Smooth muscle cell of the brain vasculature (primary cell): ENCODE measurements at regions not wholly inside any gene's neighbourhood (a gene's known extent, or its start where the extent isn't known, plus 50 kb on each side); places are given as distances from the start of the nearest gene placed in this dataset.
A peak's percentile ranks its signal among the peaks of the same experiment; 100 is the strongest.
"Not testable (repeated sequence)": the region's sequence is repeated elsewhere in the genome, so short reads cannot be mapped to it uniquely, and the experiment has no call there.

ENCODE experiments used
- DNase-seq: peaks from one replicate; pipeline ENCODE4 v3.0.0-alpha.2; 2012; ENCODE audit warnings: low read depth, low spot score

DNA sequence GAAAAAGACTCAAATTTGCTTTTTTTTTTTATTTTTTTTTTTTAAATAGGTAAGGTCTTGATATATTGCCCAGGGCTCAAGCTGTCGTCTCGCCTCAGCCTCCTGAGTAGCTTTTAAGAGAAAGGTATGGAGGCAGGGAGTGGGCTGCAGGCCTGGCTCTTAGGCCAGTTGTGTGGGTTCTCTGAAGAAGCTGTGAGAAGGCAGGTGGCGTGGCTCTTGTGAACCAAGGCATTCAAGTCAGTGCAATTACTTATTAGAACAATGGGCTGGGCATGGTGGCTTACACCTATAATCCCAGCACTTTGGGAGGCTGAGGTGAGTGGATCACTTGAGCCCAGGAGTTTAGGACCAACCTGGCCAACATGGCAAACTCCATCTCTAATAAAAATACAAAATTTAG is 244.0 kb upstream of the SFRP2 start:
- DNase-seq = no peak

DNA sequence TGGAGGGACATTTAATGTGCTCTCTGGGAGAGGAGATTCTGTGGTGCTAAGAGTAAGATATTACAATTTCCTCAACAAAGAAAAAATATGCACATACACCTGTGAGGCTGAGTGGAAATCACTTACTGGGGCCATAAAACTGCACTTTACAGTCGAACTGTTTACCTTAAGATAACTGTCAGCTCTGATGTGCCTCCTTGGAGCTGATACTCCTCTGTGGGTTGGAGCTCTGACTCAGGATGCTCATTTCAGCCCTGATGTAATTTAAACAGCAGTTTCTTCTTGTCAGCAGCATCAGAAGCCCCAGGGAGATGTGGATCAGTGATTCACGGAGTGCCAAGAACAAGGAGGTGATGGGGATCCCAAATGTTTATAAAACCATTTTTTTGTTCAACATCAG is 241.9 kb upstream of the SFRP2 start:
- DNase-seq = no peak

DNA sequence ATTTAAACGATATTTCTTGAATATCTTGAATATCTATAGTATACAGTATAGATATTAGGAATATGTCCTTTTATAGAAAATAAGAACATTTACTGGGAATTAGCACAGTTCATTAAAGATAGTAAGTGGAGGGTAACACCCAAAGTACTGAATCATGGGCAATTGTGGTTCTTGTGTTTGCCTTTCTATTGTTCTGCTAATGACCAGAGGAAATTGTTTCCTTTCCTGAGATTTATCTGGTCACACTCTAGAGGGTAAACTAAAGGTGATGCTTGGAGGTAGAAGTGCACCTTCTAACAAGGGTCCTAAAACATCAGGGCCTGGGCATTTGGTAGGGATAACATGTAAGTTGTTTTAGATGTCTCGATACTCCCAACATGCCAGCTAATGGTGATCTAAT is 241.3 kb upstream of the SFRP2 start:
- DNase-seq = no peak

DNA sequence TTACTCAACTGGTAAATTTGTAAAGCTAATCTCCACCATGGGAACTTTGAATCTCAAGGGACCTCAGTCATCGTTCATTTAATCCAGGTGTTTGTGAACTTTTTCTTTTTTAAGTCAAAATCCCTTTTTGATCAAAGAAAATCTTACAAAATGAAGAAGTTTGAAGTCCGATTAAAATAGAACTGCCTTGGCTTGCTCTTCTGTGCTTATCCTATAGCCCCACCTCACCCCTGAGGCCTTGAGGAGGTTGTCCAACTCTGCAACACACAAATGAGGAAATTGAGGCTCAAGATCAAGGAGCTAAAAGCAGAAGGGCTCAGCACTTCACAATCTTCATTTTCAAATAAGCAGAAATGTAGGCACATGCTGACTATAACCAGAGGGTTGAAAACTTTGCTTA is 240.3 kb upstream of the SFRP2 start:
- no peak for DNase-seq

DNA sequence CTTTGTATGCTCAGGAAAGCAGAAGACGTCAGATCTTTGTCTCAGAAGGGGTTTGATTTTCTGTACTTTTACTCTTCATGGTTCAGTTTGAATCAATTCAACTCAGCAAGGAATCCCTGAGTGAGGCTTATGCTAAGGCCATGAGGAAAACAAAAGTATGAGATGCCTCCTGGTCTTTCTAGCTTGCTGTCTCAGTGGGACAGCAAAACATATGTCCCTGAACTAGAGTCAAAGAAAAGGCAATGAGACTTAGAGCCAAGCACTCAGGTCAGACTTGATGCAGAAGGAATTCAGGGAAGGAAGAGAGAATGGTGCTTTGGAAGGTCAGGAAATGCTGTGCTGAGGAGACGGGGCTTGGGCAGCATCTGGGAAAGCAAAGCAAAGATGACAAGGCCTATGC is 236.2 kb upstream of the SFRP2 start:
- no peak for DNase-seq

DNA sequence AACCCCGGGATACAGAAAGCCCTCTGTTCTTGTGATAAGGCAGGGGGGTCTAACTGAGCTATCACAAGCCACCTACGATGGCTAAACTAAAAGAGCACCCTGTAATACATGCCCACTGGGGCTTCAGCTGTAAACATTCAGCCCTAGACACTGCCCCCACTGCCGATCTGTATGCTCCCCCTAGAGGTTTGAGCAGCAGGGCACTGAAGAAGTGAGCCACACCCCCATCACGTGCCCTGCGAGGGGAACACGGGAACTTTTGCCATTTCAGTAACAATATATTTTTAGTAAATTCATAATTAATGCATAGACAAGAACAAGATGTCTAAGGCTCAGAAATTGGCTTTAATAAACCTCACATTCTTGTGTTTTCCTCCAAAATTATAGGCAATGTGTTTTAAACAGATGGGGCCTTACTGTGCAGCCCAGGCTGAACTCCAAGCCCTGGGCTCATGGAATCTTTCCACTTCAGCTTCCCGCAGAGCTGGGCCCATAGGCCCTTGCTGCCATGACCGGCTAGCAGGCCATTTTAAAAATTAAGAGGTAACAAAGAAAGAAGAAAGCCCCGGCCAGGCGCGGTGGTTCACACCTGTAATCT is 235.3 kb upstream of the SFRP2 start:
- no peak for DNase-seq

DNA sequence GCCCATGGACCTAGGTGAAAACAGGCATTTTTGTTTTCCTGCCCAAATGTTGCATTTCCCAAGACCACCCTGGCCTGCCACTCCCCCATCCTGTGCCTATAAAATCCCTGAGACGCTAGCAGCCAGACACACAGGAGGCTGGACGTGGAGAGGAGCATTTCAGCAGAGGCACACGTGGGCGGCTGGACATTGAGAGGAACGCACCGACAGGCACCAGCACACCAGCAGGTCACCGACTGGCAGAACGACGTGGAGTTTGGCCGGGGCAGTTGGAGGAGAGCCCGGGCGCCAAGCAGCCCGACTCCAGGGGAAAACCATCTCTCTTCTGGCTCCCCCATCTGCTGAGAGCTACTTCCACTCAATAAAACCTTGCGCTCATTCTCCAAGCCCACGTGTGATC is 234.8 kb upstream of the SFRP2 start:
- DNase-seq = not testable (repeated sequence)

DNA sequence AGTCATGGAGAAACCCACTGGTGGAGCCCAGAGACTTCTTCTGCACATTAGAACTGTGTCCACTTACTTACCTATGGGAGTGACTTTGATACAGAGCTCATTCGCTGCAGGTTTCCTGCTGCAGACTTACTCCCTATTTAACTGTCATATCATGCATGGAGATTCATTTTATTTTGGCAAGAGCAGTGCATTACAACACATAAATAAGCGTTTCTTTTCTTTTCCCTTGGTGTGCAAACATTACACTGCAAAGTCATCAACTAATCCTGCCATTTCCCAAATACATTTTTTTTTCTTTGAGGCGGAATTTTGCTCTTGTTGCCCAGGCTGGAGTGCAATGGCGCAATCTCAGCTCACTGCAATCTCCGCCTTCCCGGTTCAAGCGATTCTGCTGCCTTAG is 230.9 kb upstream of the SFRP2 start:
- DNase-seq = no peak

DNA sequence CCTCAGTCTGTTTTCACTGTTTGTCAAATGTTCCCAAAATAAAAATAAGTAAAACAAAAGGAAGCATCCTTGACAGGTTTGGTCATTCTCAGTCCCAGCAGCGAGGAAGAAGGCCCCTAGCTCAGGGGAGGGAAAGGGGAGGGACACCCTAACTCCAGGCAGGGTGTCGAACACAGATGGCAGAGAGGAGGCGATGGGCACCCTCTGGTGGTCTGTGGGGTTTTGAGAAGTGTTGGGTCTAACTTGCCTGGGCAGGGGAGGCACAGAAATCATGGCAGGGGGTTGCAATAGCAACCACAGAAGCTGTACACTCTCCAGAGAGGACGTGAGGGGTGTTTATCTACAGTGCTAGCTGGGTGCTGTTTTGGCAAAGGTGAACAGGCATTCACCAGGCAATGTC is 229.8 kb upstream of the SFRP2 start:
- no peak for DNase-seq

DNA sequence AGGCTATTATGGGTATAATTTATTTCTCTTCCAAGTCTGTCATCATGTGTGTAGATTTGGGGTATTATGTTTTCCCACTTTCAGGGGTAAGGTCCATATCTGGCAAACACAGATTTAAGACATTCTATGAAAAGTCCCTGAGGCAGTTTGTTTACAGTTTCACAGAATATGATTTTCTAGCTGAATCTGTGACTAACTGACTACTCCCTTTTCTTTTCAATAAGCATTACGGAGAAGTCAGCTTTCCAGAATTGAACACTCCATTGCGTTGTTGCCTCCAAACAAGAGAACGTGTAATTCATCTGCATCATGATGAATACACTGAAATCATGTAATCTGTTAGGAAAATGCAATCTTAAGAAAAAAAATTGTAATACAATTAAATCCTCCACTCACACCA is 226.7 kb upstream of the SFRP2 start:
- DNase-seq = no peak

DNA sequence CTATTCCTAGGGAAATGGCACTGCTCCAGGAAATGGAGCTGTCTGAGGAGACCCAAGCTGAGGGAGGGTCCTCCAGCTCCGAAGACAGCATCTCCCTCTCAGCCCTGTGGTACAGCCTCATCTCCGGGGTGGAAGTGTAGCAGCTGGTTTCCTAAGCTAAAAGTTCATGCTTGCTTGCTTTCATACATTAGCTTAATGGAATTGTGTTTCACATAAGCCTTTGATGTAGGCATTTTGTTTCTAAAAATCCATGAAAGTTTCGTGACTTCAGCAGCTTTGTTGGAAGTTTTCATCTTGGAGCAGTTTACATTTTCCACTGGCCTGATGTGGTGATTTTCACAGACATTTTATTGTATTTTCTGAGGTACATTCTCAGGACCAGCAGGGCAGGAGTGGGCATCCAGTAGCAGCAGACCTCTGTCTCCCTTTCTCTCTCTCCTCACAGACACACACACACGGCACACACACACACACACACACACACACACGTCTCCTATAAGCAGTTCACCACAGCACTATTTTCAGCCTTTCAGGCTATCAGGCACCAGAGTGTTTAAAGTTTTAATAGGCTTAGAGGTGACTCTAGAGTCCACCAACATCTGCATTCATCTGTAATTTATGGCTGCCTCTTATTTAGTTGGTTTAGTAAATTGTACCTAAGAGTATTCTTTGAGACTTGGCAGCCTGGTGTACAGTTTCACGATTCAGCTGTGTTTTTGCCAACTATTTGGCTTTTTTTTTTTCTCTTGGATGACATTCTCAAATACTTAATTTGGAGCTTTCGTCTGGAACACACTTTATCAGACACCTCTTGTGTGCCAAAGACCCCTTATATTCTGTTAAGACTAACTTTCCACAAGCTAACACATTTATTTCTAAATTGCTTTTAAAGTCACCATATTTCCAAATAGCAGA is 225.8 kb upstream of the SFRP2 start:
- no peak for DNase-seq

DNA sequence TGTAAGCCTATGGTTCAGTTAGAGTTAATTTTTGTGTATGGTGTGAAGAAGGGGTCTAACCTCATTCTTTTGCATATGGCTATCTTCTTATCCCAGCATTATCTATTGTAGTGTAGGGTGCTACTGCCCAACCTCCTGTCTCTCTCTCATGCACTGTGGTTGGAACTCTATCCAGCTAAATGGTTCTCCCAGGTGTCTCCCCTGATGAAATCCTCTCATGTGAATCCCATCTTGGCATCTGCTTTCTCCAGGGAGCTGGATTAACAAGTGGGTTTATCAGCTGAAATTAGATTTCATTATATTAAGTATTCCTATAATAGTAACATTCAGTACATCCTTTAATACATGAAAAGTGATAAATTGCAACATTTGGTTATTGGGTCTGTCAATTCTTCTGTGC is 224.7 kb upstream of the SFRP2 start:
- DNase-seq = no peak

DNA sequence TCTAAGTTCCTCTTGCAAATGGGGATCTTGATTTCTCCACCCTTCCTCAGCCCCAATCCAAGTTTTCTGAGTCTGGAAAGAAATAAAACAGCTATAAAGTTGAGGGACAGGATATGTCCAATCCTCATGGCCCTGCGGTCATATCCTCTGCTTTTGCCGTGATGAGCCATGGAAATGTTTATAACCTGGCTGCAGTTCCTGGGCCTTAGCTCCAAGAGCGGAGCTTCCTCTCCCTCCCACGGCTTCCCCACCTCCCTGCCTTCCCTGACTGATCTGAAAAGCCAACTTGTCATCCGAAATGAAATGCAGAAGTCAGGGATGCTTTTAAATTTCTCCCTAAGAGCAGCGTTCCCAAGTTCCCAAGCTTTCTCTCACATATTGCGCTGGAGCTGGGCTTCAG is 221.5 kb upstream of the SFRP2 start:
- no peak for DNase-seq

DNA sequence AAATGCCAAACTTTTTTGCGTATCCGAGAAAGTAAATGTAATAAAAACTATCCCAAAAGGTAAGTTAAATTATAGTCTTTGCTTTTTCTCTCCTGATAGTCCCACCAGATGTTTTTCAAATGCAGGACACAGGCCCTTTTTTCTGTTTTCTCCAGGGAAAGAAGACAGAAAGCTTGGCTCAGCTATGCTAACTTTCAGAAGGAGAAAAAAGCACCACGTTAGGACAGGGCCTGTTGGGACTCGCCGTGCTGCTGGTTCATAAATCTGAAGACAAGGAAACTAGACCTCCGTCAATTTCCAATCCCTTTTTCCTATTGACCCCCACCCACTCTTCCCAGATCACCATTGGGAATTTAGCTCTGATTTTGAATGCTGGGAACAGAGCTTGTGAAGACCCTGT is 220.9 kb upstream of the SFRP2 start:
- DNase-seq = no peak

DNA sequence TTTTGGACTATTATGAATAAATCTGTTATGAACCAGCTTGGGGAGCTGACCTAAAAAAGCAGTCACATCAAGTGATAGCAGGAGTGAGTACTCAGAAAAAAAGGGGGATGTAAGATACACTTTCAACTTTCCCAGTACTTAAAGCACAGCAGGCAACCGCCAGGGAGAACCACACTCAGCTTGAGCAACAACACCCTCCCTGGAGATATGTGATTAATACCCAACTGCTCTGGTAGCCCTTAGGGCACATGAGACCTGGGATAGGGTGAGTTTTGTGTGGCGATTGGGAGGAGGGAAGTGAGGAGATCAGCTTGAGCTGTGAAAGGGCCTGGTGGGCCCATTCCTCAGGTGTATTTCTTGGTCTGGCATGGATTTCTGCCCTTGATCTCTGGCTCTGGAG is 220.3 kb upstream of the SFRP2 start:
- no peak for DNase-seq

DNA sequence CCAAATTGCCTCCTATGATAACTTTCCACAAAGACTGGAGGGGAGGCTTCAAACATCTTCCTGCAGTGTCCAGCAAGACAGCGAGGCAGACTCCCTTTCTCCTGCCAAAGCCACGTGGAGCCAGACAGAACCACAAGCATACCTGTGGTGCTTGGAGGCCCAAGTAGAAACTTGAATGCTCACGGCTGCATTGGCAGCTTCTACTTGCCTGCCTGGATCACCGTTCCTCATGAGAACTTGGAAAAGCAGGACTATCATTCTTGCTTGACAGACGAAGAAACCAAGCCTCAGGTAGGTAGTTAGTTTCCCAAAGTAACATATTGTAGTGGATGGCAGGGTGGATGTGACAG is 216.3 kb upstream of the SFRP2 start:
- DNase-seq = no peak

DNA sequence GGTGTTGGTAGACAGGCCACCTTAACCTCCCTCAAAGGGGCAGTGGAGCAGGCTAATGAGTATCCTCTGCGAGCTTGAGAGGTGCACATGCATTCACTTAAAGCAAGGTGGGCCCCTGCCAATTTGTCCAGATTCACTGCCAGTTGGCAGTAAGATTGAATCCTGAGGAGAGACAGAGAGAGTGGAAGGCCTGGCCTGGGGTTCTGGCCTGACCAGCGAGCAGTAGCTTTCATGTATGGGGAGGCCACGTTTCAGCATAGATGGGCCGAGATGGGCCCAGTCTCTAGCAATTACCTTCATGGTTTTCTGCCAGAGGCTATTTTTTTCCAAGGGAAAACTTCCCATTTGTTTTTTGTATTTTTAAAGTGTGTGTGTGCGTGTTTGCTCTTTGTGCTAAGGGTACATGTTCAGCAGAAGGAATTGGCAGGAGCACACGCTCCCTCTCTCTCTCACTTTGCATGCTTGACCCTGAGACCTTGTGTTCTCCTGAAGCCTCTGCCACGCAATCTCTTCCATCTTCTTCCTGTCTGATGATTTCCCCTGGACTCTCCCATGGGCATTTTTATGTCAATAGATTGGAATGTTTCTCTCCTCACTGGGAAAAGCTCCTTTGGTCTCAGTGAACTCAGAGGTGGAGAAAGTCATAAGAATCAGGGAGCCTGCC is 215.8 kb upstream of the SFRP2 start:
- peak; percentile 90 for DNase-seq

DNA sequence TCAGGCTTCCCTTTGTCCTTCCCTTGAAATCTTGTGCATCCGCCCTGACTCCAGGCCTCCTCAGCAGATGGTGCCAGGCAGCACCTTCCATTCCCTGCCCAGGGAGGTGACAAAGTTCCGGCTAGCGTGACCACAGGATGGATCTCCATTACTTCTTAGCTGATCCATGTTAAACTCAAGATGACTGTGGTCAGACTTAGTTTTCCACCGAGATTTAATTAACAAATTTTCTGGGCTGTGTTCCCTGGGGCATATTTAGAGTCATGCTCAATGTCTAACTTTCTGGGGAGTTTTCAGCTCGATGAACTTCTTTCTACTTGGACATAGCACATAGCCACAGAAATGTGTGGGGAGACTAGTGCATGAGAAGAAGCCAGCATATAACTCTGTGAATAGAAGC is 215.1 kb upstream of the SFRP2 start:
- no peak for DNase-seq

DNA sequence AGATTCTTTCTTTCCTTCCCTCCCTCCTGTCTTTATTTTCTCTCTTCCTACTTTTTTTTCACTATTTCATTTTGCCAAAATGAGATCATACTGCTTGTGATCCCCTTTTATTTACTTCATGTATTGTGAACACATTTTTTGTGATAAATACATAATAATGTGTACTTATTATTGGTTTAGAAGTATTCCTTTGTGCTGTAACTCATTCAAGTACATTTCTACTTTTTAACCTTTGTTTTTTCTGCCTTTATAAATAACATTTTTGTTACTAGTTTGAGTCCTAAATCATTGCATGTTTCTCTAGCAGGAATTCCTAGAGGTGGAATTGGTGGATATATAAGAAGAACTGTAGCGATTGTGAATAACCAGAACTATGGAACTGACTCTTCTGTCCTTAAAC is 214.5 kb upstream of the SFRP2 start:
- no peak for DNase-seq

DNA sequence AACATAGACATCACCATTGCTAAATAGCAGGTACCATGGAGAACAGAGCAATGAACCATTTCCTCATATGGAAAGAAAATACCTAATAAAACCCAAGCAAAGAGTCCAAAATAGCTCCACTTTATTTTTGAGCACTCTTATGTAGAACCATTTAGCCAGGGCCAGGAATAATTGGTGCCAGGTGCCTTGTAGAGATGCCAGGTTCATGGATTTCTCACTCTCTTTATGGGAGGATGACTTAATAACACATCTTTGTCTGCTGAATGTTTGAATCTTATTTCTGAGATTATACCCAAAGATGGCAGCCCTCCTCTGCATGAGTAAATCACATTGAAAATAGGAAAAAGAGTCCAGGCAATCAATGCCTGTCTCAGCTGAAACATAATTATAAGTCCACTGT is 212.3 kb upstream of the SFRP2 start:
- DNase-seq = no peak

DNA sequence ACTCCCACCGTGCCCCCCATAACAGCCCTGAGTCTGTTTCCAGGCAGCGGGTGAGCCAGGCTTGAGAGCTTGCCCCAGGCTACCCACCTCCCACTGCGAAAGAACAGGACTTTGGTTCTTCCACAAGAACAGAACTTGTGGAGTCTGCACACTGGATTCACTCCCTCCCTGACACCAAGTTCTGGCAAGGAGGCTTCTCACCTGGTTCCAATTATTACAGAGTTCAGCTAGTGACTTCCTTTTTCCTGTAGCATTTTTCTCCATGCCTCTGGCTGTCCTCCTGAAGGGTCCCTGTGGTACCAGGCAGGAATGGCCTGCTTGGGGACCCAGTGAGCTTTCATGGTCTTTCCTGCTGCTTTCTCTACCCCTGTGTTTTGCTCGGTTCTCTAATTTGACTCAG is 208.6 kb upstream of the SFRP2 start:
- DNase-seq = no peak

DNA sequence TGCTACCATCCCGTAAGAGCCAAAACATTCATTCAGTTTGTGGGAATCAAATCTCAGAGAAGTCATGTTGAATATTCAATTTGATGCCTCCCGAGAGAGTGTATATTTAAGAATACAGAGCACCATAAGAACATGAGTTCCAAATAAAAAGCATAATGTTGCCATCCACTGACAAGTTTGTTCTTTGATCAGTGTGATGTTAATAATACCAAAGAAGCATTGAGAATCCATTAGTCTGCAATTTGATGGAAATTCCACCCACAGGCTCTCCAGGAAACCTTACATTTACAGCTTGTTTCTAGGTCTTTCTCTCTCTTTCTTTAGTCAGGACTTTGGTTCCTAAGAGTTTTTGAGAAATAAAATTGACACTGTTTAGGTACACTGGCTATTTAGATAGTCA is 200.6 kb upstream of the SFRP2 start:
- no peak for DNase-seq
